Spleen (tissue), 11 donors: ENCODE measurements at regions not wholly inside any gene's neighbourhood (a gene's known extent, or its start where the extent isn't known, plus 50 kb on each side); places are given as distances from the start of the nearest gene placed in this dataset.

Experiments
- DNase-seq: peaks from one replicate; pipeline ENCODE4 v3.0.0-alpha.2; 2020
- H3K27ac ChIP-seq, 8 donors: fragments of 200-600 bp; sonication (generic) in 7 of 8; 1 replicate in 4 of 8; 2 replicates in 4 of 8; pipeline versions ENCODE4 v1.5.0 to v1.8.0; 2016 to 2021; ENCODE audit warnings: inconsistent platforms in 4 of 8, mild to moderate bottlenecking in 4 of 8, moderate library complexity in 1 of 8
- H3K27me3 ChIP-seq, 7 donors: fragments of 200-600 bp; sonication (generic) in 6 of 7; replicated peaks in 1 of 7; 1 replicate in 4 of 7; 2 replicates in 3 of 7; pipeline versions ENCODE4 v1.5.0 to v1.8.0; 2016 to 2021; ENCODE audit warnings: inconsistent platforms in 3 of 7, mild to moderate bottlenecking in 1 of 7
- H3K36me3 ChIP-seq, 6 donors: fragments of 200-600 bp; sonication (generic) in 5 of 6; 1 replicate in 4 of 6; 2 replicates in 2 of 6; pipeline versions ENCODE4 v1.5.0 to v1.8.0; 2016 to 2021; ENCODE audit warnings: inconsistent platforms in 2 of 6
- H3K4me1 ChIP-seq, 6 donors: fragments of 200-600 bp; sonication (generic) in 5 of 6; 1 replicate in 3 of 6; 2 replicates in 3 of 6; pipeline versions ENCODE4 v1.5.0 to v1.8.0; 2016 to 2021; ENCODE audit warnings: inconsistent platforms in 3 of 6
- H3K4me3 ChIP-seq, 8 donors: fragments of 200-600 bp; sonication (generic) in 7 of 8; 1 replicate in 4 of 8; 2 replicates in 4 of 8; pipeline versions ENCODE4 v1.5.0 to v1.8.0; 2016 to 2021; ENCODE audit warnings: inconsistent platforms in 4 of 8, mild to moderate bottlenecking in 4 of 8, moderate library complexity in 2 of 8
- H3K9me3 ChIP-seq, 8 donors: fragments of 200-600 bp; sonication (generic) in 7 of 8; 1 replicate in 4 of 8; 2 replicates in 4 of 8; pipeline versions ENCODE4 v1.5.0 to v1.8.0; 2016 to 2021; ENCODE audit warnings: inconsistent platforms in 4 of 8
- POLR2A ChIP-seq, 3 donors: fragments of 450-650 bp; IDR thresholded peaks; one replicate each; pipeline ENCODE4 v1.5.1; 2017; ENCODE audit warnings: antibody characterized with exemption in 3 of 3, mild to moderate bottlenecking in 1 of 3
- POLR2AphosphoS5 ChIP-seq, 3 donors: sonication (generic); formaldehyde crosslinking; IDR thresholded peaks; one replicate each; pipeline ENCODE4 v1.5.1; 2017; ENCODE audit warnings: antibody characterized with exemption in 3 of 3
- WGBS, 5 donors: extraction: QIAGEN DNeasy Blood & Tissue Kit in 3 of 5; methylation state at CpG; one replicate each; pipeline versions ENCODE4 v1.1.5 to v1.1.7; 2013 to 2018; 5-methylcytosine and 5-hydroxymethylcytosine counted together
- intact Hi-C: fragments of 100-400 bp; cut with DNase I; formaldehyde crosslinking; loops from one replicate; pipeline ENCODE4 v1.15.0; 2023; ENCODE audit warnings: low total_unique reads
- TF ChIP-seq, protein P1 (sequence below), 11 experiments: fragments of 200-600 bp in 7 of 11; fragments of 450-650 bp in 4 of 11; sonication (generic) in 4 of 11; IDR thresholded peaks in 8 of 11; conservative IDR thresholded peaks in 3 of 11; 1 replicate in 7 of 11; 2 replicates in 4 of 11; pipeline versions ENCODE4 v1.4.0 to v1.8.0; 2016 to 2021; ENCODE audit warnings: antibody characterized with exemption in 11 of 11, inconsistent platforms in 4 of 11, mild to moderate bottlenecking in 1 of 11
- donor health status: healthy with polysubstance abuse.
- donor health status: DM: no; HTN: no; CAD: no; lungs with moderate emphysema.
- donor health status: DM: no; HTN: no; CAD: no.
- donor health status: Bipolar disorder and iron deficiency.
- donor health status: healthy.
- donor health status: DM: no; HTN: no; CAD: no.
- donor health status: DM: yes; HTN: yes; CAD: no.

DNA sequence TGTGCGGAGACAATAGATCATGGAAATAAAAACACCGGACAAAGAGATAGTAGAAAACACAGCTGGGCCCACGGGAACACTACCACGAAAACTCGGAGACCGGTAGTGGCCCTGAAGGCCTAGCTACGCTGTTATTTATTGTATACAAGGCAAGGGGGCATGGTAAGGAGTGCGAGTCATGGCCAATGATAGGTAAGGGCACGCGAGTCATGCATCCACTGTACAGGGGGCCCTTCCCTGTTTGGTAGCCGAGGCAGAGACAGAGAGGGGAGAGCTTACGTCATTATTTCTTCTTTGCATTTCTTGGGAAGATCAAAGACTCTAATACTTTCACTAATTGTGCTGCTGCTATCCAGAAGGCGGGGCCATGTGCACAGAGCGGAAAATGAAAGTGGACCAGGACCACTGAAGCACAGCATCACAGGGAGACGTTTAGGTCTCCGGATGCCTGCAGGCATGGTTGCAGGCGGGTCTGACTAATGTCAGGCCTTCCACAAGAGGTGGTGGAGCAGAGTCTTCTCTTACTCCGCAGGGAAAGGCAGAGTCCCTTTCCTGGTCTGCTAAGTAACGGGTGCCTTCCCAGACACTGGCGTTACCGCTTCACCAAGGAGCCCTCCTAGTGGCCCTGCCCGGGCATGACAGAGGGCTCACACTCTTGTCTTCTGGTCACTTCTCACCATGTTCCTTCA is 74.4 kb upstream of the ARL4D start:
- 75 to 80% (median 78%) methylated on average over 22 of the region's 22 CpGs for WGBS, 5 donors
- intact Hi-C loops: no loop called here

DNA sequence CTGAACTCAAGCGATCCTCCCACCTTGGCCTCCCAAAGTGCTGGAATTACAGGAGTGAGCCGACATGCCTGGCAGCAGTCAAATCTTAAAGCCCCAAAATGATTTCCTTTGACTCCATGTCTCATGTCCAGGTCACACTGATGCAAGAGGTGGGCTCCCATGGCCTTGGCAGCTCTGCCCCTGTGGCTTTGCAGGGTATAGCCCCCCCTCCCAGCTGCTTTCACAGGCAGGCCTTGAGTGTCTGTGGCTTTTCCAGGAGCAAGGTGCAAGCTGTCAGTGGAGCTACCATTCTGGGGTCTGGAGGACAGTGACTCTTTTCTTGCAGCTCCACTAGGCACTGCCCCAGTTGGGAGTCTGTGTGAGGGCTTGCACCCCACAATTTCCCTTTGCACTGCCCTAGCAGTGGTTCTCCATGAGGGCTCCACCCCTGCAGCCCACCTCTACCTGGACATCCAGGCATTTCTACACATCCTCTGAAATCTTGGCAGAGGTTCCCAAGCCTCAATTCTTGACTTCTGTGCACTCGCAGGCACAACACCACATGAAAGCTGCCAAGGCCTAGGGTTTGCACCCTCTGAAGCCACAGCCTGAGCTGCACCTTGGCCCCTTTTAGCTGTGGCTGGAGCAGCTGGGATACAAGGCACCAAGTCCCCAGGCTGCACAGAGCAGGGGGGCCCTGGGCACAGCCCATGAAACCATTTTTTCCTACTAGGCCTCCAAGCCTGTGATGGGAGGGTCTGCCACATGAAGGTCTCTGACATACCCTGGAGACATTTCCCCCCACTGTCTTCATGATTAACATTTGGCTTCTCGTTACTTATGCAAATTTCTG is 79.3 kb upstream of the ARL4D start:
- 96 to 97% (median 96%) methylated on average over 4 of the region's 4 CpGs for WGBS, 5 donors
- Histone ChIP-seq H3K36me3 (peaks cover 0 to 4% (median 0%) of the 10 kb centered on the region in 6 donors), H3K4me3 (no peak overlapping the region), H3K27ac (no peak overlapping the region), H3K4me1 (peaks cover 0 to 9% (median 0%) of the 10 kb centered on the region in 6 donors), H3K27me3 (no peaks in the 10 kb centered on the region), H3K9me3 (peaks cover 0 to 24% (median 19%) of the 10 kb centered on the region in 8 donors)
- TF ChIP-seq, protein P1, sequence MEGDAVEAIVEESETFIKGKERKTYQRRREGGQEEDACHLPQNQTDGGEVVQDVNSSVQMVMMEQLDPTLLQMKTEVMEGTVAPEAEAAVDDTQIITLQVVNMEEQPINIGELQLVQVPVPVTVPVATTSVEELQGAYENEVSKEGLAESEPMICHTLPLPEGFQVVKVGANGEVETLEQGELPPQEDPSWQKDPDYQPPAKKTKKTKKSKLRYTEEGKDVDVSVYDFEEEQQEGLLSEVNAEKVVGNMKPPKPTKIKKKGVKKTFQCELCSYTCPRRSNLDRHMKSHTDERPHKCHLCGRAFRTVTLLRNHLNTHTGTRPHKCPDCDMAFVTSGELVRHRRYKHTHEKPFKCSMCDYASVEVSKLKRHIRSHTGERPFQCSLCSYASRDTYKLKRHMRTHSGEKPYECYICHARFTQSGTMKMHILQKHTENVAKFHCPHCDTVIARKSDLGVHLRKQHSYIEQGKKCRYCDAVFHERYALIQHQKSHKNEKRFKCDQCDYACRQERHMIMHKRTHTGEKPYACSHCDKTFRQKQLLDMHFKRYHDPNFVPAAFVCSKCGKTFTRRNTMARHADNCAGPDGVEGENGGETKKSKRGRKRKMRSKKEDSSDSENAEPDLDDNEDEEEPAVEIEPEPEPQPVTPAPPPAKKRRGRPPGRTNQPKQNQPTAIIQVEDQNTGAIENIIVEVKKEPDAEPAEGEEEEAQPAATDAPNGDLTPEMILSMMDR (IDR thresholded peaks at IDR 0.05 in 8 of 11, conservative IDR thresholded peaks at IDR 0.05 in 3 of 11): no peak
- TF ChIP-seq POLR2A (IDR thresholded peaks at IDR 0.05): no peak
- peak in 2 of 3 donors; percentile 17 to 45 for TF ChIP-seq POLR2AphosphoS5 (IDR thresholded peaks at IDR 0.05)
- intact Hi-C loops: no loop called here
- DNase-seq: peak; percentile 65

More for the DNA sequence above, 74.4 kb upstream of the ARL4D start:
- peaks cover 0 to 10% (median 7%) of the 10 kb centered on the region in 8 donors for H3K9me3 ChIP-seq
- peak overlapping the region in 1 of 8 donors; percentile 43 for H3K27ac ChIP-seq
- H3K4me3 ChIP-seq: peak overlapping the region in 1 of 8 donors; percentile 9
- TF ChIP-seq POLR2AphosphoS5 (IDR thresholded peaks at IDR 0.05) (no peak), POLR2A (IDR thresholded peaks at IDR 0.05) (no peak)
- TF ChIP-seq, protein P1 (IDR thresholded peaks at IDR 0.05 in 8 of 11, conservative IDR thresholded peaks at IDR 0.05 in 3 of 11): peak in 5 of 11 experiments; percentile 8 to 31 (median 22)
- no peaks in the 10 kb centered on the region for H3K27me3 ChIP-seq
- peaks cover 0 to 12% (median 0%) of the 10 kb centered on the region in 6 donors for H3K4me1 ChIP-seq
- H3K36me3 ChIP-seq: peaks cover 0 to 4% (median 0%) of the 10 kb centered on the region in 6 donors
- peak; percentile 76 for DNase-seq

DNA sequence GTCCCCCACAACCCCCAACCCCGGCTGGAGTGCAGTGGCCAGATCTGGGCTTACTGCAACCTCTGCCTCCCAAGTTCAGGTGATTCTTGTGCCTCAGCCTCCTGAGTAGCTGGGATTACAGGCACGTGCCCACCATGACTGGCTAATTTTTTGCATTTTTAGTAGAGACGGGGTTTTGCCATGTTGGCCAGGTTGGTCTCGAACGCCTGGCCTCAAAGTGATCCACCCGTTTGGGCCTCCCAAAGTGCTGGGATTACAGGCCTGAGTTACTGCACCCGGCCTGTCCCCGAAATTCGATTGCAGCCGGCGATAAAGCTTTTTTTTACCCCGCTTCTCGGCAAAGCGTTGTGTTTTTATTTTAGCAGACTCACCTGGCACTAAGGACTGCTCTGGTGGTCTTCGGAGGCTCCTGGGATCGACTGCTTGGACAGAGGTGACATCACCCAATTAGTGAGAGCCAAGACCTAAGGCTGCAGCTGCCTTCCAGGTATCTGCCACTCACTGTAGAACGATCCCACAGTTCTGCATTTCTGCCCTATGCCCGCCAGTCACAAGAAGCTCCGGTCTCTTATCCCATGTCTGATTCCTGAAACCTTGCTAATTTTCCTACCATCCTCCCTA is 82.2 kb upstream of the ARL4D start:
- WGBS, 5 donors: 63 to 73% (median 70%) methylated on average over 19 of the region's 19 CpGs
- Histone ChIP-seq H3K9me3 (peaks cover 0 to 24% (median 19%) of the 10 kb centered on the region in 8 donors), H3K27ac (no peak overlapping the region), H3K27me3 (no peaks in the 10 kb centered on the region), H3K36me3 (peaks cover 0 to 4% (median 0%) of the 10 kb centered on the region in 6 donors), H3K4me3 (no peak overlapping the region), H3K4me1 (no peaks in the 10 kb centered on the region)
- DNase-seq: peak; percentile 77
- intact Hi-C loops: no loop called here
- TF ChIP-seq, protein P1 (IDR thresholded peaks at IDR 0.05 in 8 of 11, conservative IDR thresholded peaks at IDR 0.05 in 3 of 11): no peak
- no peak for TF ChIP-seq POLR2AphosphoS5 (IDR thresholded peaks at IDR 0.05)
- no peak for TF ChIP-seq POLR2A (IDR thresholded peaks at IDR 0.05)
